ENCODE measurements at regions not wholly inside any gene's neighbourhood (a gene's known extent, or its start where the extent isn't known, plus 50 kb on each side); places are given as distances from the start of the nearest gene placed in this dataset.

DNA sequence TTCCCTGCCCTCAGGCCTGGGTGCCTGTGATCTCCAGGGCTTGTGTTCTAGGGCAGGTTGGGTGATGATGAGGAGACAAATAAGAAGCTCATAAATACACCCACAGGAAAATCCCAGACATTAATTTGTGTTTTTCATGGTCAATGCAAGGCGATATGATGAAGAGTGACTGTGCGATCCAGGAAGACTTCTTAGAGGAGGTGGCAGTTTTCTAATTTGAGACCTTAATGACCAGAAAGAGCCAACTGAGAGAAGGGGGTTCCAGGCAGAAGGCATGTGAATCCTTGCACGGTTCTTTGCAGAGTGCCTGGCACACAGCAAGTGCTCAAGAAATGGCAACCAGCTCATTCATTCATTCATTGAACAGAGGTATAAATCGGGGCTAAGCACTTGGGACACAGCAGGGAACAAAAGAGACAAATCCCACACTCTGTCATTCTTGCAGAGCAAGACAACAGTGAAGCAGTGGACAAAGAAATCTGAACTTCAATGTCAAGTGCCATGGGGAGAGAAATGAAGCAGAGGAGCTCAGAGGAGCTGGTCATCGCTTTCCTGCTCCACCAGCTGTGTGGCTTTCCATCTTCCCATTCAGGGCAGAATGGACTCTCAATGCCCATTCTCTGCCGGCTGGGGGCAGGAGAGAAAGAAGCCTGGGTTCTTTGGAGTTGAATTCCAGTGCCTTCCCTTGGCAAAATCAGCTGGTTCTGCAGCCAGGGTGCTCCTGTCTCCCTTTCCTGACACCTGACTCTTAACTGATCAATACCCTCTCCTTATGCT, 128.3 kb downstream of the AACS start:
- DNase-seq, result no peak

DNA sequence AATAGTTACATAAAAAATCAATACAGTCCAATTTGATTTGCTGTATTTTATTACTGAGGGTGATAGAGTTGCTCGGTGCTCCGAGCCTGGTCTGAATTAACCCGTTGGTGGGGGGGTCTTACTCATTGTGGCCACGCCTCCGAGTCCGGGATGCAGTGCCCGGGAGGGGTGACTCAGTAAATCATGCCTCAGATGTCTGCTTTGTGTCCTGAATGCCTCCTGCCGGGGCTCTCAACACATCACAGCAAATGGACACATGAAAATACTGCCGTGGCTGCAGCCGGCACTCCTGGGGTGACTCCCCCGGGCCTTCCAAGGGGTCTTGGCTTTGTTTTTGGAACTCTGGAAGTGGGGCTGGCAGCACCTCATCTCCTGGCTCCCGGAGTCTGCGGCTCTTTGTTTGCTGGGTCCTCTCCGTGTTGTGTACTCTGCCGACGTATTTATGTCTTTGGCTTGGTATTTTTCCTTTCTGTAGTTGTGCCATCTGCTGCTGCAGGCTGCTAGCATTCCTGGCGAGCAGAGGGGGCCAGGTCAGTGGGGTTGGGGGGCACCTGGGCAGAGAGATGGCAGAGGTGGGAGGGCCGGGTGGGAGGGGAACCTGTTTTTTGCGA, 129.0 kb downstream of the AACS start:
- DNase-seq, result no peak

DNA sequence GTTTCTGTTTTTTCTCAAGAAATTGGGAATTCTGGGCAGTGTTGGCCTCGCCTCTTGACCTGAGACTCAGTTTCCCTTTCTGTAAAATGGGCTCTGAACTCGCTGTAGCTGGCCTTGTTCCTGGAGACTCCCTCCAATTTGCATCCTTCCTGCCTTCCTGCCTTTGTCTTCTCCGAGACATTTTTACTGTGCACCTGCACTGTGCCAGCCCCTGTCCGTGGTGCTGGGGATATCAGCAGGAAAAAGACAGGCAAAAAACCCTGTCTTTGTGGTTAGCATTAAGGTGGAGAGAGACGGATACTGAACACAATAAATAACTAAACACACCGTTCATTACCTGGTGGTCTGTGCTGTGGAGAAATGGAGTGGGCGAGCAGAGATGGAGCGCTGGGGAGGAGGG, 129.8 kb downstream of the AACS start:
- DNase-seq, result no peak

DNA sequence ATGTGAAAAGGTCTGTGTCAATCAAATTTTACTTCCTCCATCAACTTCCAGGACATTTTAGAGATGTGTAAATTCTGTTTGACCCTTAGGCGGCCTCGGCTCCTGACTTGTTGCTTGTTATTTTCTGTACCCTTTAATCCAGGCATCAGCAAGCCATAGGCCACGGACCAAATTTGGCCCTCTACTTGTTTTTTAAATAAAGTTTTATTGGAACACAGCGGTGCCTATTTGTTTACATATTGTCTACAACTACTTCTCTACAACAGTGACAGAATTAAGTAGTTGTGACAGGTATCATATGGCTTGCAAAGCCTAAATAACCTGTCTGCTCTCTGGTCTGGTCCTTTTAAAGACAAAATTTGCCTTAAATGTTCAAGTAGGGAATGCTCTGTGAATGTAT, 132.1 kb downstream of the AACS start:
- DNase-seq, result no peak

DNA sequence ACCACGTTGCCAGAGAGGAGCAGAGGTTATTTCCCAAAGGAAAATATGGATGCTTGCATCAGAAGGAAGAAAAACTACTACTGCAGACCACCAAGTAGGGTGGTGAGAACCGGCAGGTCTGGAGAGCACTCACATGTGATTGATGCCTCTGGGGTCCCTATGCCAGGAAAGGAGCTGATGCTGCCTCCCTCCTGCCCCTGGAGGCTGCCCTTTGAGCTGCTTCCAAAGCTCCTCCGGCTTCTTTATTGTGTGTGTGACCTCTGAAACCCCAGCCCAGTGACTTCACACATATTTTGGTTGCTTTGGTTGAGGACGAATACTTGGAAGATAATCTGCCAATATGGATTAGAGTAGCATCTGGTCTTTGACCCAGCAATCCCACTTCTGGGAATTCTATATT, 133.4 kb downstream of the AACS start:
- DNase-seq, result no peak

DNA sequence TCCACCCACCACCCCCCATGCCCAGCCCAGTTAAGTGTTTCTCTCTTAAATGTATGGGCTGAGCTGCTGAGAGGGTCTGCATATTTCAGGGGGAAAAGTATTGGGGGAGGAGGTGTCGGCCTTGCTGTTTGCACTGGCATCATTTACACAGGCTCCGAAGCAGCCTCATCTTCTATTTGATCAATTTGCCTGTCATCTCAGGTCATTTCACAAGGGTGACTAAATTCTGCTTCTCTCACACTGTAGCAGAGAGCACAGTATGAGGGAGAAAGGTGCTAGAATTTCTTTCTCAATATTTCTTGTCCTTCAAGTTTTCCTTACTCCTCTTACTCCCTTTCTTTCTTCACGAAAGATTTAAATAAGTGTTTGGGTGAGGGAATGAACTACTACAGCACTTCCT, 135.9 kb downstream of the AACS start:
- DNase-seq, result no peak

DNA sequence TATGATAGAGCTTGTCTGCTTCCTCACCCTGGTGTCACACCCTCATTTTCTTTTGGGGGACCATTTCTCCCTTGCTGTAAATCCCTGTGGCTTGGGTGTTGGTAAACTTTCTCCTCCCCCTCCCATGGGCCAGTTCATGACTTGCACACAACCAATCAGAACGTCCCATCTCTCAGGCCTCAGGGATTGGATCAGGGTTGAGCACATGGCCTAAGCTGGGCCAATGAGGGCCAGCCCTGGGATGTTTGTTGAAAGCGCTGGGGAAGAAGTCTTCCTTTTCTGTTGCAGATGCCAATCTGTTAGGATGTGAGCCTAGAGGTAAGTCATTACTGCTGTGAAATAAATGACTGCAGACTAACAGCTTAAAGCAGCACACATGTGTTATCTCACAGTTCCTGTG, 136.7 kb downstream of the AACS start:
- no peak for DNase-seq

DNA sequence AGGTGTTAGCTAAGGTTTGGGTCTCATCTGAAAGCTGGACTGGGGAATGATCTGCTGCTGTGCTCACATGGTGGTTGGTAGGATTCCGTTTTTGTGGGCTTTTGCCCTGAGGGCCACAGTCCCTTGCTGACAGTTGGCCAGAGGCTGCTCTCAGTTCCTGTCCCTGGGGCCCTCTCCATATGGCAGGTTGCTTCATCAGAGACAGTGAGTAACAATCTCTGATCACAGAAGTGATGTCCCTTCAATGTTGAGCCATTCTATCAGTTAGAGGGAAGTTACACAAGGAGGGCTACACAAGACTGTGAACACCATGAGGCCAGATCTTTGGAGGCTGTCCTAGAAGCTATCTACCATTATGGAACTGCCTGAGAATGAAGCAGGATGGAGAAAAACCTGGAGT, 137.2 kb downstream of the AACS start:
- DNase-seq, result no peak

DNA sequence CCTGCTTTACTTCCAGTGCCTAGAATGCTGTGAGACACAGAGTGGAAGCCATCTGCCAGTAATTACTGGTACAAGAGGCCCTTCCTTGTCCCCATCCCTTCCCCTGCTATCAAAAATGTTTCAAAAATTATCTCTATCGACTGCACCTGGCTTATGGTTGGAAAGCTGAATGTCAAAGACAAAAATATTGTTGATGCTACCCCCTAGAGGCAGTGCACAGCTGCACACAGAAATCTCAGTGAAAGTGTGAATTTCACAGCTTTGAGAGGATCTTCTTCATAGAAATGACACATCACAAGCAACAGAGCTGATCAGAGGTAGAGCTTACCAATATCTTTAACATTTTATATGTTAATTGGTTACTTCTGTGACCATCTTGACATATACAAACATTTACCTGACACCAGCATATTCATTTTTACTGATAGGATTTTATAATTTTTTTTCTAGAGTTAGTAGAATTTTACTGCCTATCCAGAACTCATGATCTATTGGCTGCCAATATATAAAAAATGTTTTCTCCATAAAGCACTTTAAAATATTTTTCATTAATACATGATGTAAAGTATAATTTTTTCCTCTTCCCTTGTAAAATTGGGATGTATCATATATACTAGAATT, 138.0 kb downstream of the AACS start:
- DNase-seq, result no peak

DNA sequence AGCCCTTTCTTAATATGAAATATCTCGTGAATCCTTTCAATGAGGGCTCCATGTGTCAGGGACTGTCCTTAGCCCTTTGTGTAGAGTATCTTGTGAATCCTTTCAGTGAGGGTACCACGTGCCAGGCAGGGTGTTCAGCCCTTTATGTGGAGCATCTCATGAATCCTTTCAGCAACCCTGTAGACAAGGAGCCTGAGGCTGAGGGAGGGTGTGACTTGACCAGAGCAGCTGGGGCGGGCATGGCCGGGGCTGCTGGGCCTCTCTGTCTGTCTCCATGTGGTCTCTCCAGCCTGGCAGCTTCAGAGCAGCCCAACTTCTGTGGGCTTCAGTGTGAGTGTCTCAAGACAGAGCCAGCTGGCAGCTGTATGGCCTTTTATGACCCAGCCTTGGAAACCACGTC, 140.2 kb downstream of the AACS start:
- DNase-seq, result no peak

DNA sequence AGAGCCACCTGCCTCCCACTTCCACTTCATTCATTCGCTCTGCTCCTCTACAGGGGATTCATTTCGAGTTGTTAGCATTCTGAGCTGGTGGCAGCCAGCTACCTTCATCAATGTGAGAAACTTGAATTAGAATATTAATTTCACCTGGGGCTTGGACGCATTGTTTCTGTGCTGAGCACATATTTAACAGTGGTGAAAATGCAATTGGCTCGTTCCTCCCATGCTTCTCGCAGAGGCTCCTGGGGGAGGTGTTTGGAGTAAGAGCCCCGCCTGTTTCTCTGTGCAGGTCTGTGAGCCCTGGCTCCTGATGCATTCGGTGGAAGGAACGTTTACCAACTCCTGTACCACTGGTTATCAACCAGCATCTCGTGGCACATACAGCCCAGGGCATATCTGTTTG, 141.5 kb downstream of the AACS start:
- DNase-seq, result no peak

DNA sequence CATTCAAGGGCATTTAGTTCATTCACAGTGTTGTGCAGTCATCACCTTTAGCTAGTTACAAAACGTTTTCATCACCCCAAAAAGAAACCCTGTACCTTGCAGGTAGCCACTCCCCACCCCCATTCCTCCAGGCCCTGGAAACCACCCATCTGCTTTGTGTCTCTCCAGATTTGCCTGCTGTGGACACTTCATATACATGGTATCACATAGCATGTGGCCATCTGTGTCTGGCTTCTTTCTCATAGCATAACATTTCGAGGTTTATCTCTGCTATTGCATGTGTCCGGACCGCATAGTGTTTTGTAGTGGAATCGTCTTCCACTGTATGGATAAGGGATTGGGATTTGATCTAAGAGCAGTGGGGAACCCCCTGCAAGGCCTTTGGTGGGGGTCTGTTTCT, 143.1 kb downstream of the AACS start:
- no peak for DNase-seq

DNA sequence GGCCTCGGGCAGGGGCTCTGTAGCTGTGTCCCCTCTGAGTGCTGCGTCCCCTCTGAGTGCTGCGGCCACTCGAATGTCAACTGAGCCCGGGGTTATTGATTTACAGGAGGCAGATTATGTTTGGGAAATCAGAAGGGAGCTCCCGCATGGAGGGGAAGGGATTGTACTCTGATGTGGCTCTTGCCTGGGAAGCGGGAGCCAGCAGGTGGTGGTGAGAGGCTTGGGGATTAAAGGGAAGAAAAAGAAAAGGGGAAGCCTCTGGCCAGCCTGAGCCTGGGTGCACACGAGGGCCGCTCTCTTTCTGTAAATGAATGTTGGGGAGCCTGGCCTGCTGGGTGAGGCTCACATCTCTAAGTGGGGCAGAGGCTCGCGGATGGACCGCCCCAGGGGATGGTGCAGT, 143.7 kb downstream of the AACS start:
- DNase-seq, result no peak

DNA sequence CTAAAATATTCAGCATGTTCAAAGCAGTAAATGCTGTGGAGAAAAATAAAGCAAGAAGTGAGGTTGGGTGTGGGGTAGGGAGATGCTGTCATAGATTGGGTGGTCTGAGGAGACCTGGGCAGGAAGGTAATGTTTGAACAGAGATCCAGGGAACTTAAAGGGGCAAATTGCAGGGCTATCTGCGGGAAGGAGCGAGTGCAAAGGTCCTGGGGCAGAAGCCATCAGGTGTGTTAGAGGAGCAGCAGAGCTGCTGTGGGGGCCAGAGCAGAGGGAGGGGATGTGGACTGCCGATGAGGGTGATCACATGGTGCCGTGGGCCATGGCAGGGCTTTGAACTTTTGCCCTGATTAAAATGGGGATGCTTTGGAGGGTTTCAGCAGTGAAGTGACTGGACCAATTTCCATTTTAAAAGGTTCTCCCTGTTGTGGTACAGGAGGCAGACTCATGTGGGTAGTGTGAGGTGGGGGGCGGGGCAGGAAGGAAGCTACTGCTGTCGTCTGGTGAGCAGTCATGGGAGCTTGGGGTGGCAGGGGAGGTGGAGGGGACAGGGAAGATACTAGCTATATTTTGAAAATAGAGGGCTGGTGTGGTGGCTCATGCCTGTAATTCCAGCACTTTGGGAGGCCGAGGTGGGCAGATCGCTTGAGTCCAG, 145.0 kb downstream of the AACS start:
- DNase-seq, result no peak

DNA sequence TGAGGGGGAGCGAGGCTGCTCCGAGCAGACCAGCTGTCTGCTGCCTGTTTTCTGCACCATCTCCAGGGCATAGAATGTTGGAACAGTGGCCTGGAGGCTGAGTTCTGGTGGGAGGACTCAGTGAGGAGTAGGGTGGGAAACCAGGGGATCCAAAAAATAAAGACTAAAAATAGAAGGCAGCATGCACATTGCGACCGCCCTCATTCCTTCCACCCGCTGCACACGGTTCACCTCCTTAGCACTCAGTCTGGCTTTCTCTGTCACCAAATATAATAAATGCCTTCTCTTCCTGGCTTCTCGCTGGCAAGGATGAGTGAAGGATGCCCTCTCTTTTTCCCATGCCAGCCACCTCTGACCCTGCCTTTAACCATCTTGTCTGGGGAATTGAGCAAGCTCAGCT, 146.2 kb downstream of the AACS start:
- DNase-seq, result no peak

DNA sequence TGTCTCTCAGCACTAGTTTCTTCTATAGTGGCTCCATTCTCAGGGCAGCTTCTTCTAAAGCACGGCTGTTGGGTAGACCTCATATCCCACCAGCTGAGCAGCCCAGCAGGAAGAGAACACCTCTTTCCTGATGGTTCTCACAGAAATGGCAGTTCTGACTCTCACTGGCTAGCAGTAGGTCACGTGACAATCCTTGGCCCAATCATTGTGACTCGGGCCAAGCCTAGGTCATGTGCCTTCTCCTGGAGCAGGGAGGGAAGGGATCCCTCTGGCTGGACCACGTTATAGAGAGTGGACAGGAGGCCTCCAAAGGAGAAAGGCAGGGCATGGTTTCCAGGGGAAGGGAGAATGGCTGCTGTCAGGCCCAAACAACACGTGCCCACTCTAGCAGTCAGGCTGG, 149.1 kb downstream of the AACS start:
- DNase-seq, result no peak

DNA sequence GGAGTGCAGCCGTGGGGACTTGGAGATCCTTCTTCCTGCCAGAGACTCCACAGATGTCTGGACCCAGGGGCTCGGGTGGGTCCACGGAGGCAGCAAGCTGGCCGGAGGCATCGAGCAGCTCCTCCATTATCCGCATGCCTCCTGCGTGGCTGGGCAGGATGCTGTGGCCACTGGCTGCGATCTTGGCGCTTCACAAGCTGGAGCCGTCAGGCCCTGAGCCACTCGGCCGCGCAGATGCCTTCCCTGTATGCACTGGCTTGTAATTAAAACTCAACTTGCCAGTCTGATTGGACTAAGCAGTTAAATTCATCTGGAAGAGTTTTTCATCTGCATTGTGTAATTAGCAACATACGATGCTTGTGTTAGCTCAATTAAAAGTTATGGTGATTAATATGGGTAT, 151.5 kb downstream of the AACS start:
- no peak for DNase-seq

DNA sequence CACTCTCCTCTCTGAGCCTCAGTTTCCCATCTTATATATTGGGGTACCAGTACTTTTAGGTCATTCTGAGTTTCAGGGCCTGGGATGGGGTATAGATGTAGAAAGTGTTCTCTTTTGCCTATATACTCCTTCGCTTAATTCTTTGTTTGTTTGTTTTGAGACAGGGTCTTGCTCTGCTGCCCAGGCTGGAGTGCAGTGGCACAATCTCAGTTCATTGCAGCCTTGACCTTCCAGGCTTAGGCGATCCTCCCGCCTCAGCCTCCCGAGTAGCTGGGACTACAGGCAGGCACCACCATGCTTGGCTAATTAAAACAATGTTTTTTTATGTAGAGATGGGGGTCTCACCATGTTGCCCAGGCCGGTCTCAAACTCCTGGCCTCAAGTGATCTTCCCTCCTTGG, 152.1 kb downstream of the AACS start:
- no peak for DNase-seq

DNA sequence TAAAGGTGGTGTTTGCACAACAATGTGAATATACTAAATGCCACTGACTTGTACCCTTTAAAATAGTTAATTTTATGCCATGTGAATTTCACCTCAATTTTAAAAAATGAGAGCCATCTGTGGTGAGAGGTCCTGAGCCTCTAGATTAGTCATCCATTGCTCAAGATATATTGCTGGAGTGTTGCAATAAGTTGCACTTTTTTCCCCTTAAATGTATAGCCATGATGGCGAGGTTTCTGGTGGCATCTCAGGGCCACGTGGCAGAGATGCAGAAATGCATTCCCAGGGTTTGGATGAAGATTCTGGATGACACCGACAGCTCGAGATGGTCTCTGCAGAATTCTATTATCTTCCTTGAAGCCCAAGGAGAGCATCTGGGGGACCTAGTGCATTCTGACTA, 153.7 kb downstream of the AACS start:
- no peak for DNase-seq

DNA sequence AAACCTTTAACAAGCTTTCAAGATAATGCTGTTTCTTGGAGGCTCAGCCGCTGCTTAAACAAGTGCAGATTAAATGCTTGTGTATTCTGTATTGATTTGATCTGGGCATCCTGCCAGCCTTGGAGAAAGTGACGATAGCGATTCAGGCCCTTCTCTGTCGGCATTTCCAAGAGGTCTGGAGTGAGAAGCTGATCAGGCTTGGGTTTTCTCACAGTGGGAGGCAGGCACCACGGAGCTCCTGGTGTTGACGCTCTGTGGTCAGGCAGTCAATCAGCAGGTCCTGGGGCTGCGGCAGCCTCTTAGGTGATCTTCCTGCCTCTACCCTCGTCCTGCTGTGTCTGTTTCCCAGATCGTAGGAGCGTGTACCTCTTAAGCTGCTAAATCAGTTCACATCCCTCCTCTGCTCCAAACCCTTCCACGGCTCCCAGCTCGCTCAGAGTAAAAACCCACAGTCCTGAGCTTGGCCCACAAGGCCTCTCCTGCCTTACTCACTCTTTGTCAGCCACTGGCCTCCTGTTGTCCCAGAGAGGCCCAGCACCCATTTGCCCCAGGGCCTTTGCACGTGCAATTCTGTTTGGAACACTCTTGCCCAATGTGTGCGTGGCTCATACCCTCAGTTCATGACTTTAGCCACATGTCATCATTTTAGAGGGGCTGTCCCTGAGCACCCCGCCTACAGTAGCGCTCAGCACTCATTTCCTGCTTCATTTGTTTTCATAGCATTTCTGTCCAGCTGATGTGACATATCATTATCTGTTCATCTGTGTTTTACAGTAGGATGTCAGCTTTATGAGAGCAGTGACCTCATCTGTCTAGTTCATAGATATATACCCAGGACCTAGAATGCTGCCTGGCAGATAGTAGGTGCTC, 155.4 kb downstream of the AACS start:
- DNase-seq, result no peak

DNA sequence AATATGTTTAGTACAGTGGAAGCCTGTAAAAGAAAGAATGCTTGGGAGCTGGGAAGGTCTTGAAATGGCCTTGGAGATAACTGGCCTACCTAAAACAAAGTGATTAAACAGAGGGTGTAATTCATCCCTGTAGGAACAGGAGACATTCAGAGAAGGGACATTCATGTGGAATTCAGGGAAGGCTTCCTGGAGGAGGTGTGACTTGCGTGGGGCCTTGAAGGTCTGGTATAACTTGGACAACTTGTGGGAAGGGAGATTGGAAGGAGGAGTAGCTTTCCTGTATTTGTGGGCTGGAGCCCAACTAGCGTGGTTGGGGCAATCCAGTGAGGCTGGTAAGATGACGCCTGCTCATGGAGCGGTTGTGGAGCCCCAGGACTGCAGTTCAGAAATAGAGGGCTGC, 156.4 kb downstream of the AACS start:
- no peak for DNase-seq

DNA sequence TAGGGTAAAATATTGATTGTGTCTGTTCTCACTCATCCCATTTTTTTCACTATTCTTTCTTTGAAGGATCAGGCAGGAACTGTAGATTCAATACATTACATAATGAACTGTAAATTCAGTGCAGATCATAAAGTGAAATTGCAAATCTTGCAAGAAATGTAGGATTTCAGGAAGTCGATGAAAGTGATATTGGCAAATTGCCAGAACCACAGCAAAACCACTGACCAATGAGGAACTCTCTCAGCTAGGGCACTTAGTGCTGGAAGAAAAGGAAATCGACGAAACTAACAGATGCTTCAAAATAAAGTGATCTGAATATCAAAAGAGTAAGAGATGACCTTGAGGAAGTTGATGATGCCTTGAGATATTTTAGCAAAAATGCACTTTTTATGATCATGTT, 157.6 kb downstream of the AACS start:
- no peak for DNase-seq

DNA sequence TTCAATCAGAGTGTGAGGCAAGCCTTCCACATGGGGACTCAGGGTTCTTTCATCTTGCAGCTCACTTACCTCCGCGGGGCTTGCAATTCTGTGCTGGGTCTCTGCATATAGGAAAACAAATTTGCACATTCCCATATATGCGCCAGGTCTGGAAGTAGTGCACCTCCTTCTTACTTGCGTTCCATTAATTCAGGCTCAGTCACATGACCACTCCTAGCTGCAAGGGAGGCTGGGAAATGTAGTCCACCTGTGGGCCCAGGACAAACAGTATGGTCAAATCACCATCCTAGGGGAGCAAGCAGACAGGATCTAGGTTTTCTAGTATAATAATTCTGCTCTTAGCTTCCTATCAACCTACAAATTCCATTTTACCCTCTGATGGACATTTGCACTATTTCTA, 160.4 kb downstream of the AACS start:
- no peak for DNase-seq
